Loucy (cell line): ENCODE measurements at regions not wholly inside any gene's neighbourhood (a gene's known extent, or its start where the extent isn't known, plus 50 kb on each side); places are given as distances from the start of the nearest gene placed in this dataset.

ENCODE experiments used
- EZH2phosphoT487 ChIP-seq: fragments of 200-600 bp; IDR thresholded peaks from 2 replicates; pipeline ENCODE4 v1.6.1; 2018; ENCODE audit warnings: antibody characterized with exemption, mild to moderate bottlenecking, moderate library complexity, borderline replicate concordance
- TF ChIP-seq, protein P1 (sequence below): fragments of 200-600 bp; sonication (generic); conservative IDR thresholded peaks from 2 replicates; pipeline ENCODE4 v1.5.1; 2014; ENCODE audit warnings: mild to moderate bottlenecking, antibody characterized with exemption, low read length

GRCh38 chr1:147080671-147081394 is 91.4 kb downstream of the PRKAB2 start:
- TF ChIP-seq, protein P1, sequence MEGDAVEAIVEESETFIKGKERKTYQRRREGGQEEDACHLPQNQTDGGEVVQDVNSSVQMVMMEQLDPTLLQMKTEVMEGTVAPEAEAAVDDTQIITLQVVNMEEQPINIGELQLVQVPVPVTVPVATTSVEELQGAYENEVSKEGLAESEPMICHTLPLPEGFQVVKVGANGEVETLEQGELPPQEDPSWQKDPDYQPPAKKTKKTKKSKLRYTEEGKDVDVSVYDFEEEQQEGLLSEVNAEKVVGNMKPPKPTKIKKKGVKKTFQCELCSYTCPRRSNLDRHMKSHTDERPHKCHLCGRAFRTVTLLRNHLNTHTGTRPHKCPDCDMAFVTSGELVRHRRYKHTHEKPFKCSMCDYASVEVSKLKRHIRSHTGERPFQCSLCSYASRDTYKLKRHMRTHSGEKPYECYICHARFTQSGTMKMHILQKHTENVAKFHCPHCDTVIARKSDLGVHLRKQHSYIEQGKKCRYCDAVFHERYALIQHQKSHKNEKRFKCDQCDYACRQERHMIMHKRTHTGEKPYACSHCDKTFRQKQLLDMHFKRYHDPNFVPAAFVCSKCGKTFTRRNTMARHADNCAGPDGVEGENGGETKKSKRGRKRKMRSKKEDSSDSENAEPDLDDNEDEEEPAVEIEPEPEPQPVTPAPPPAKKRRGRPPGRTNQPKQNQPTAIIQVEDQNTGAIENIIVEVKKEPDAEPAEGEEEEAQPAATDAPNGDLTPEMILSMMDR = no peak
- TF ChIP-seq EZH2phosphoT487 = no peak
